ENCODE measurements at regions not wholly inside any gene's neighbourhood (a gene's known extent, or its start where the extent isn't known, plus 50 kb on each side); places are given as distances from the start of the nearest gene placed in this dataset.

DNA sequence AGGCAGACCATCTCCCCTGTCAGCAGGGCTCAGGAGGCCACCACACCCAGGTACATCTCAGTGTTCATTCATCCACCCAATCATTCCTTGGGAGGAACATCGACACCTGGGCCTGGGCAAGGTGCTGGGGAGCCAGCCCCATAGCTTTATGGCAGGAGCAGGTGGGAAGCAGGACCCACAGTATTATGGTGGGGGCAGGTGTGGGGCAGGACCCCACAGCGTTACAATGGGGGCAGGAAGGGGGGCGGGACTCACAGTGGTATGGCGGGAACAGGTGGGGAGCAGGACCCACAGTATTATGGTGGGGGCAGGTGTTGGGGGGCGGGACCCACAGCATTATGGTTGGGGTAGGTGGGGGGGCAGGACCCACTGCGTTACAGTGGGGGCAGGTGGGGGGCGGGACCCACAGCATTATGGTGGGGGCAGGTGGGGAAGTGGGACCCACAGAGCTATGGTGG is 128.9 kb upstream of the HS6ST1 start:
- Histone ChIP-seq H3K9ac (no peak overlapping the region), H3K27ac (ENCODE audit: low read depth in 2 of 2, low read length in 1 of 2) (no peak overlapping the region; a peak in 1 of 4 replicates), H3K4me2 (no peak overlapping the region), H3K4me3 (ENCODE audit: low read depth in 2 of 2, low read length in 1 of 2) (no peak overlapping the region), H3K27me3 (ENCODE audit: insufficient read depth) (no peaks in the 10 kb centered on the region), H3K36me3 (replicated peaks in 1 of 2; ENCODE audit: control insufficient read depth in 1 of 2, insufficient read depth in 2 of 2, low read length in 1 of 2) (no peaks in the 10 kb centered on the region), H2AFZ (ENCODE audit: low read depth) (no peak overlapping the region), H3K79me2 (ENCODE audit: insufficient read depth) (no peaks in the 10 kb centered on the region), H3K9me2 (no peaks in the 10 kb centered on the region), H3K9me3 (no peaks in the 10 kb centered on the region), H3F3A (replicated peaks; ENCODE audit: insufficient read depth) (no peaks in the 10 kb centered on the region), H4K20me1 (ENCODE audit: insufficient read depth) (no peaks in the 10 kb centered on the region), H3K4me1 (ENCODE audit: control insufficient read depth in 1 of 2, insufficient read depth in 2 of 2, low read depth in 1 of 2, low read length in 1 of 2) (peaks cover 0 to 69% of the 10 kb centered on the region in 2 experiments; a peak in 2 of 4 replicates)
- ChIA-PET POLR2A (no interaction called here), CTCF (no interaction called here)
- no peak for DNase-seq
- 66% methylated on average over 6 of the region's 7 CpGs for WGBS (ENCODE audit: low lambda C conversion rate)
- TF ChIP-seq RCOR1 (IDR thresholded peaks at IDR 0.05; ENCODE audit: low read length) = no peak
- no peak for TF ChIP-seq FOXM1 (IDR thresholded peaks at IDR 0.05; ENCODE audit: low read depth)

DNA sequence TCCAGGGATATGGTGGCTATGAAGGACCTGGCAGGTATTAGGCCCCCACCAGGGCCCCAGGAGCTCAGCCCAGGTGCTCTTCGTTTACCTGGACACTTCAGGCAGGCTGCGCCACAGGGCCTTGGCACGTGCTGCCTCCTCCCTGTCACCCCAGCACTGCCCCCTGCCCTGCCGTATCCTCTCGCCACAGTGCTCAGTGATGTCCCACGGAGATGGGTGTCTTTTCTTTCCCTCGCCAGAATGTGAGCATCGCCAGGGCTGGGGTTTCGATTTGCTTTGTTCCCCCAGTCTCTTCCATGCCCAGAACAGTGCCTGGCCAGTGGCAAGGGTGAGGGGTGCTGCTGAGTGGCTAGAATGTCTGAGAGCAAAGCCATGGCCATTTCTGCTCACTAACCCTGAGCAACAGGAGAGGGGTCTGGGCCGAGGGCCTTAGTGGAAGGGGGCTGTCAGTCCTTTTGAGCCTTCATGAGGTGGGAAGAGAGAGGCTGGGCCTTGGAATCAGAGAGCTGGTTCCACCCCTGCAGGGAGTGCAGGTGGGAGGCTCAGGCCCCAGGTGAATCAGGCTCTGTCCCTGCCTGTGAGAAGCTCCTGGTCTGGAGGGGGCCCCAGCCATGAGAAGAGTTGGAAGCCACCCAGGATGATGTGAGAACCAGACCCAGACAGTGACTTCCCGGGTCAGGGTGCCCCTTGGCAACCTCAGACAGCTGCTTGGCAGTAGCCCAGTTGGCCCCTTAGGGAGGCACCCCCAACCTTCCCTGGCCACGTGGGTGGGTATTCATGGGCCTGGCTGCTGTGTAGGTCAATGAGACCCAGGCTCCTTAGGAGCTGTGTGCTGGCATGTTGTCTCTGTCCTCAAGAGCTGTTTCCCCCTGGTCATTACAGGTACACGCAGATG is 129.9 kb upstream of the HS6ST1 start:
- Histone ChIP-seq H3K9ac (no peak overlapping the region), H3K27me3 (ENCODE audit: insufficient read depth) (no peaks in the 10 kb centered on the region), H3K4me2 (no peak overlapping the region), H3K27ac (ENCODE audit: low read depth in 2 of 2, low read length in 1 of 2) (peak overlapping the region in 1 of 2 experiments; percentile 99; a peak in 2 of 4 replicates), H3K4me3 (ENCODE audit: low read depth in 2 of 2, low read length in 1 of 2) (no peak overlapping the region), H3F3A (replicated peaks; ENCODE audit: insufficient read depth) (no peaks in the 10 kb centered on the region), H3K4me1 (ENCODE audit: control insufficient read depth in 1 of 2, insufficient read depth in 2 of 2, low read depth in 1 of 2, low read length in 1 of 2) (peaks cover 0 to 65% of the 10 kb centered on the region in 2 experiments; a peak in 2 of 4 replicates), H3K36me3 (replicated peaks in 1 of 2; ENCODE audit: control insufficient read depth in 1 of 2, insufficient read depth in 2 of 2, low read length in 1 of 2) (no peaks in the 10 kb centered on the region), H2AFZ (ENCODE audit: low read depth) (no peak overlapping the region), H3K79me2 (ENCODE audit: insufficient read depth) (no peaks in the 10 kb centered on the region), H4K20me1 (ENCODE audit: insufficient read depth) (no peaks in the 10 kb centered on the region), H3K9me2 (no peaks in the 10 kb centered on the region), H3K9me3 (no peaks in the 10 kb centered on the region)
- no peak for DNase-seq
- 67% methylated on average over 7 of the region's 13 CpGs for WGBS (ENCODE audit: low lambda C conversion rate)
- POLR2A ChIA-PET = interaction anchor here (1.2 kb wide), 1 partner anchor 166 kb away, joined by 3 read pairs; no protein-coding TSS in a partner anchor
- TF ChIP-seq, protein P1, sequence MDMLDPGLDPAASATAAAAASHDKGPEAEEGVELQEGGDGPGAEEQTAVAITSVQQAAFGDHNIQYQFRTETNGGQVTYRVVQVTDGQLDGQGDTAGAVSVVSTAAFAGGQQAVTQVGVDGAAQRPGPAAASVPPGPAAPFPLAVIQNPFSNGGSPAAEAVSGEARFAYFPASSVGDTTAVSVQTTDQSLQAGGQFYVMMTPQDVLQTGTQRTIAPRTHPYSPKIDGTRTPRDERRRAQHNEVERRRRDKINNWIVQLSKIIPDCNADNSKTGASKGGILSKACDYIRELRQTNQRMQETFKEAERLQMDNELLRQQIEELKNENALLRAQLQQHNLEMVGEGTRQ (IDR thresholded peaks at IDR 0.05; ENCODE audit: borderline replicate concordance, low read depth, low read length) = no peak
- TF ChIP-seq TCF12 (IDR thresholded peaks at IDR 0.05) (no peak), FOXJ3 (CRISPR knock-in tag; IDR thresholded peaks at IDR 0.05) (no peak)
- TF ChIP-seq, protein P2, sequence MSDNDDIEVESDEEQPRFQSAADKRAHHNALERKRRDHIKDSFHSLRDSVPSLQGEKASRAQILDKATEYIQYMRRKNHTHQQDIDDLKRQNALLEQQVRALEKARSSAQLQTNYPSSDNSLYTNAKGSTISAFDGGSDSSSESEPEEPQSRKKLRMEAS (IDR thresholded peaks at IDR 0.05; ENCODE audit: low read depth) = no peak
- CTCF ChIA-PET = interaction anchor here (0.6 to 1.3 kb wide), 2 partner anchors 125 to 166 kb away, joined by 3 read pairs; no protein-coding TSS in a partner anchor

Measured in SK-N-SH (cell line).